A549 (cell line): ENCODE measurements at regions not wholly inside any gene's neighbourhood (a gene's known extent, or its start where the extent isn't known, plus 50 kb on each side); places are given as distances from the start of the nearest gene placed in this dataset.
A peak's percentile ranks its signal among the peaks of the same experiment; 100 is the strongest.

ENCODE experiments used
- ATAC-seq, 2 experiments: fragments of 200-7000 bp in 1 of 2; fragments of >200 bp in 1 of 2; cut with Nextera tagmentation in 1 of 2; cut with Tn5 transposase in 1 of 2; 3 replicates each; pipeline versions ENCODE4 v1.8.0 to v1.9.1; 2018 to 2020; ENCODE audit warnings: mild to moderate bottlenecking in 1 of 2, moderate library complexity in 1 of 2
- CTCF ChIA-PET: fragments of 300-600 bp; sonication (Branson Sonifier 250); formaldehyde crosslinking; extraction: SDS; loops from one replicate; lab custom pipeline; 2021; ENCODE audit warnings: antibody characterized with exemption, inconsistent platforms; lab: Yijun Ruan, JAX
- POLR2A ChIA-PET: fragments of 350-600 bp; formaldehyde crosslinking; extraction: SDS; loops from one replicate; lab custom pipeline; 2021; ENCODE audit warnings: antibody characterized with exemption, inconsistent platforms; lab: Yijun Ruan, JAX
- DNase-seq, 2 experiments: peaks; one replicate each; pipeline versions ENCODE4 v3.0.0 to v3.0.0-alpha.2; 2011 to 2016; ENCODE audit warnings: low read depth in 1 of 2, low spot score in 1 of 2
- FAIRE-seq: peaks from 2 replicates; lab custom pipeline; 2011; peaks lifted over from hg19 to GRCh38; lab: Jason Lieb, UNC
- H3K27ac ChIP-seq, 2 experiments: fragments of >200 bp; sonication (Bioruptor Twin); formaldehyde crosslinking; 3 replicates each; pipeline ENCODE4 v1.5.1; 2016 to 2017
- H3K4me1 ChIP-seq: fragments of >200 bp; sonication (Bioruptor Twin); formaldehyde crosslinking; 3 replicates; pipeline ENCODE4 v1.6.1; 2016
- H3K4me2 ChIP-seq: fragments of >200 bp; sonication (Bioruptor Twin); formaldehyde crosslinking; 3 replicates; pipeline ENCODE4 v1.6.1; 2016
- H3K4me3 ChIP-seq: fragments of >200 bp; sonication (Bioruptor Twin); formaldehyde crosslinking; 3 replicates; pipeline ENCODE4 v1.5.1; 2016
- H3K9me3 ChIP-seq: fragments of >200 bp; sonication (Bioruptor Twin); formaldehyde crosslinking; 3 replicates; pipeline ENCODE4 v1.6.1; 2016
- BHLHE40 ChIP-seq: IDR thresholded peaks from 2 replicates; pipeline ENCODE4 v1.6.1; 2012; ENCODE audit warnings: low read depth, low read length, inconsistent platforms
- CBX2 ChIP-seq: fragments of 200-600 bp; sonication (generic); IDR thresholded peaks from 2 replicates; pipeline ENCODE4 v1.6.1; 2016; ENCODE audit warnings: low read depth, mild to moderate bottlenecking, borderline replicate concordance
- EHF ChIP-seq: fragments of 250-450 bp; sonication (Bioruptor Pico); IDR thresholded peaks from 2 replicates; pipeline ENCODE4 v1.5.0; 2020; ENCODE audit warnings: mild to moderate bottlenecking
- EHMT2 ChIP-seq: fragments of 200-600 bp; sonication (generic); IDR thresholded peaks from 2 replicates; pipeline ENCODE4 v1.6.1; 2016; ENCODE audit warnings: antibody characterized with exemption, low read depth, mild to moderate bottlenecking, moderate library complexity
- ESRRA ChIP-seq: fragments of 150-350 bp; IDR thresholded peaks from 2 replicates; pipeline ENCODE4 v1.6.1; 2014; ENCODE audit warnings: mild to moderate bottlenecking, low read length, borderline replicate concordance
- FOXS1 ChIP-seq: fragments of 250-450 bp; sonication (Bioruptor Pico); IDR thresholded peaks from 2 replicates; pipeline ENCODE4 v1.5.0; 2020; ENCODE audit warnings: mild to moderate bottlenecking, moderate library complexity
- GATA3 ChIP-seq: IDR thresholded peaks from 2 replicates; pipeline ENCODE4 v1.6.1; 2012; ENCODE audit warnings: borderline replicate concordance
- HDAC2 ChIP-seq: fragments of 200-600 bp; sonication (generic); IDR thresholded peaks from 2 replicates; pipeline ENCODE4 v1.6.1; 2016
- HOXA7 ChIP-seq: fragments of 250-450 bp; sonication (Bioruptor Pico); IDR thresholded peaks from 2 replicates; pipeline ENCODE4 v1.5.0; 2020; ENCODE audit warnings: mild to moderate bottlenecking, moderate library complexity
- JUN ChIP-seq, 2 experiments: fragments of >200 bp; sonication (Bioruptor Twin); formaldehyde crosslinking; IDR thresholded peaks; 2 replicates in 1 of 2; 3 replicates in 1 of 2; pipeline ENCODE4 v1.6.1; 2016 to 2017
- MAZ ChIP-seq: fragments of 150-350 bp; IDR thresholded peaks from 2 replicates; pipeline ENCODE4 v1.6.1; 2014; ENCODE audit warnings: antibody characterized with exemption, low read depth, low read length, borderline replicate concordance
- NFE2L2 ChIP-seq: fragments of 150-350 bp; conservative IDR thresholded peaks from 2 replicates; pipeline ENCODE4 v1.6.1; 2014; ENCODE audit warnings: low read length
- NPAS2 ChIP-seq: fragments of 250-450 bp; sonication (Bioruptor Pico); IDR thresholded peaks from 2 replicates; pipeline ENCODE4 v1.8.0; 2022; ENCODE audit warnings: mild to moderate bottlenecking, moderate library complexity, borderline replicate concordance
- NR3C1 ChIP-seq: fragments of >200 bp; sonication (Bioruptor Twin); formaldehyde crosslinking; IDR thresholded peaks from 3 replicates; pipeline ENCODE4 v1.6.1; 2017
- POLR2A ChIP-seq: IDR thresholded peaks from 2 replicates; pipeline ENCODE4 v1.6.1; 2012; ENCODE audit warnings: mild to moderate bottlenecking, low read length
- RAD21 ChIP-seq, 2 experiments: fragments of >200 bp in 1 of 2; sonication (Bioruptor Twin) in 1 of 2; formaldehyde crosslinking in 1 of 2; IDR thresholded peaks in 1 of 2; conservative IDR thresholded peaks in 1 of 2; 2 replicates in 1 of 2; 3 replicates in 1 of 2; pipeline ENCODE4 v1.6.1; 2012 to 2018; ENCODE audit warnings: inconsistent platforms in 1 of 2
- RCOR1 ChIP-seq: fragments of 150-350 bp; IDR thresholded peaks from 2 replicates; pipeline ENCODE4 v1.6.1; 2014; ENCODE audit warnings: antibody characterized with exemption, low read length, low read depth
- RNF2 ChIP-seq: fragments of 200-600 bp; sonication (generic); IDR thresholded peaks from 2 replicates; pipeline ENCODE4 v1.6.1; 2016; ENCODE audit warnings: low read depth, mild to moderate bottlenecking, antibody characterized with exemption, moderate library complexity, borderline replicate concordance
- SREBF2 ChIP-seq: fragments of 450-650 bp; IDR thresholded peaks from 2 replicates; pipeline ENCODE4 v1.6.1; 2014; ENCODE audit warnings: mild to moderate bottlenecking, moderate library complexity
- TFCP2L1 ChIP-seq: fragments of 250-450 bp; sonication (Bioruptor Pico); IDR thresholded peaks from 2 replicates; pipeline ENCODE4 v1.5.0; 2021; ENCODE audit warnings: mild to moderate bottlenecking
- TP53 ChIP-seq: fragments of 250-450 bp; sonication (Bioruptor Pico); IDR thresholded peaks from 2 replicates; pipeline ENCODE4 v1.5.0; 2021; ENCODE audit warnings: mild to moderate bottlenecking, moderate library complexity
- ZFP36 ChIP-seq: fragments of 450-650 bp; IDR thresholded peaks from 2 replicates; pipeline ENCODE4 v1.6.1; 2014; ENCODE audit warnings: borderline replicate concordance; ENCODE audit not compliant: partially characterized antibody
- WGBS: methylation state at CpG from one replicate; pipeline ENCODE4 v1.1.6; 2017; ENCODE audit errors: missing lambda C conversion rate; 5-methylcytosine and 5-hydroxymethylcytosine counted together
- TF ChIP-seq, protein P1 (sequence below): IDR thresholded peaks from 2 replicates; pipeline ENCODE4 v1.6.1; 2012
- TF ChIP-seq, protein P2 (sequence below): fragments of >200 bp; sonication (Bioruptor Twin); formaldehyde crosslinking; IDR thresholded peaks from 2 replicates; pipeline ENCODE4 v1.6.1; 2016
- TF ChIP-seq, protein P3 (sequence below): IDR thresholded peaks from 2 replicates; pipeline ENCODE4 v1.6.1; 2012; ENCODE audit warnings: low read depth, borderline replicate concordance
- TF ChIP-seq, protein P4 (sequence below): fragments of 250-450 bp; sonication (Bioruptor Pico); IDR thresholded peaks from 2 replicates; pipeline ENCODE4 v1.5.0; 2020; ENCODE audit warnings: low read depth, mild to moderate bottlenecking, moderate library complexity
- TF ChIP-seq, protein P5 (sequence below): fragments of 150-350 bp; IDR thresholded peaks from 2 replicates; pipeline ENCODE4 v1.6.1; 2014; ENCODE audit warnings: low read depth, mild to moderate bottlenecking, low read length
- TF ChIP-seq, protein P6 (sequence below): fragments of >200 bp; sonication (Bioruptor Twin); formaldehyde crosslinking; IDR thresholded peaks from 3 replicates; pipeline ENCODE4 v1.6.1; 2016

DNA sequence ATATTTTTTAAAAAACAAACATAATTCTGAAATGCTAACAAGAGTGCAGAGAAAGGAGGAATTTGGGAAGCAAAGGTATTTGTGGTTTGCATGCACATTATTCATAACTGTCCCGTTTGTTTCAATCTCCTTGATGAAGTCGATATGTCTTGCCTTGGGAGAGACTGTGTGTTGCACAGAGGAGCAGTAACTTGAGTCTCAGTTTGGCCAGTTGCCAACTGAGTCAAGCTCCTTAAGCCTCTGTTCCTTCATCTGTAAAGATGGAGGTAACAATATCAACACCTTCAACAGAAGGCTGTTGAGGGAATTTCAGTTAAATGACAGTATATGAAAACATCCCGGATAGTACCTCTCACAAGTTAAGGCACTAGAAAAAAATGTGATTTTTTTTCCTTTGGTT, 226.2 kb downstream of the ASXL3 start:
- H3K9me3 ChIP-seq = no peaks in the 10 kb centered on the region
- H3K4me2 ChIP-seq = no peak overlapping the region
- ChIA-PET CTCF (no interaction called here), POLR2A (no interaction called here)
- H3K27ac ChIP-seq = no peak overlapping the region
- FAIRE-seq (no peak), ATAC-seq (no peak), DNase-seq (peak in 1 of 2 experiments; percentile 0)
- no peak overlapping the region for H3K4me3 ChIP-seq
- TF ChIP-seq NR3C1 (no peak), SREBF2 (no peak), JUN (IDR thresholded peaks at IDR 0.05) (no peak), CBX2 (no peak), TFCP2L1 (CRISPR knock-in tag) (no peak), TP53 (CRISPR knock-in tag) (no peak), EHMT2 (no peak), NPAS2 (CRISPR knock-in tag) (no peak), RAD21 (conservative IDR thresholded peaks at IDR 0.05 in 1 of 2, IDR thresholded peaks at IDR 0.05 in 1 of 2) (no peak), HOXA7 (CRISPR knock-in tag) (no peak), ESRRA (no peak), BHLHE40 (no peak), HDAC2 (no peak), RCOR1 (no peak), FOXS1 (CRISPR knock-in tag) (no peak), NFE2L2 (no peak), MAZ (no peak)
- TF ChIP-seq, protein P1, sequence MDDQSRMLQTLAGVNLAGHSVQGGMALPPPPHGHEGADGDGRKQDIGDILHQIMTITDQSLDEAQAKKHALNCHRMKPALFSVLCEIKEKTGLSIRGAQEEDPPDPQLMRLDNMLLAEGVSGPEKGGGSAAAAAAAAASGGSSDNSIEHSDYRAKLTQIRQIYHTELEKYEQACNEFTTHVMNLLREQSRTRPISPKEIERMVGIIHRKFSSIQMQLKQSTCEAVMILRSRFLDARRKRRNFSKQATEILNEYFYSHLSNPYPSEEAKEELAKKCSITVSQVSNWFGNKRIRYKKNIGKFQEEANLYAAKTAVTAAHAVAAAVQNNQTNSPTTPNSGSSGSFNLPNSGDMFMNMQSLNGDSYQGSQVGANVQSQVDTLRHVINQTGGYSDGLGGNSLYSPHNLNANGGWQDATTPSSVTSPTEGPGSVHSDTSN = no peak
- TF ChIP-seq, protein P2, sequence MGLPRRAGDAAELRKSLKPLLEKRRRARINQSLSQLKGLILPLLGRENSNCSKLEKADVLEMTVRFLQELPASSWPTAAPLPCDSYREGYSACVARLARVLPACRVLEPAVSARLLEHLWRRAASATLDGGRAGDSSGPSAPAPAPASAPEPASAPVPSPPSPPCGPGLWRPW = no peak
- TF ChIP-seq, protein P3, sequence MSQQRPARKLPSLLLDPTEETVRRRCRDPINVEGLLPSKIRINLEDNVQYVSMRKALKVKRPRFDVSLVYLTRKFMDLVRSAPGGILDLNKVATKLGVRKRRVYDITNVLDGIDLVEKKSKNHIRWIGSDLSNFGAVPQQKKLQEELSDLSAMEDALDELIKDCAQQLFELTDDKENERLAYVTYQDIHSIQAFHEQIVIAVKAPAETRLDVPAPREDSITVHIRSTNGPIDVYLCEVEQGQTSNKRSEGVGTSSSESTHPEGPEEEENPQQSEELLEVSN = no peak
- no peaks in the 10 kb centered on the region for H3K4me1 ChIP-seq
- 1% methylated on average over 3 of the region's 3 CpGs for WGBS

DNA sequence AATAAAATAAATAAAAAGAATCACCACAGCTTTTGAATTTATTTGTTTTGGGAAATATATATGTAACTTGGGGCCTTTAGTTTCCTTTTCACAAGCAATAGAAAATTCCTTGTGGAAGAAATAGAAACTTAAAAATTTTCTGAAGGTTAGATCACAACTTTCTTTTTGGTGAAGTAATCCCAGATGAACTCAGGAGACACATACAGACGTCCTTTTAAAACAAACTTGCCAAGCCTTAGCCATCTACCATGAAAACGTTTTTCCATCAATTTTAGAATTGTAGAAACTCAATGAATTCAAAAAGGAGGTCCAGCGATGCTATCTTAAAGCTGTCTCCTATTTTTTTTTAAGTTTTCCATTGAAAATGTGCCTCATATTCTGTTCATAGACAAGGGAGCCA, 225.6 kb downstream of the ASXL3 start:
- FAIRE-seq (no peak), ATAC-seq (no peak), DNase-seq (no peak)
- Histone ChIP-seq H3K27ac (no peak overlapping the region), H3K4me2 (no peak overlapping the region), H3K4me3 (no peak overlapping the region), H3K9me3 (no peaks in the 10 kb centered on the region), H3K4me1 (no peaks in the 10 kb centered on the region)
- WGBS = 14% methylated on average over 3 of the region's 3 CpGs
- CTCF ChIA-PET = no interaction called here
- POLR2A ChIA-PET = no interaction called here
- TF ChIP-seq HOXA7 (CRISPR knock-in tag) = no peak
- no peak for TF ChIP-seq RNF2
- no peak for TF ChIP-seq GATA3
- TF ChIP-seq EHF (CRISPR knock-in tag) = no peak
- no peak for TF ChIP-seq NFE2L2
- no peak for TF ChIP-seq RAD21 (conservative IDR thresholded peaks at IDR 0.05 in 1 of 2, IDR thresholded peaks at IDR 0.05 in 1 of 2)
- TF ChIP-seq, protein P4, sequence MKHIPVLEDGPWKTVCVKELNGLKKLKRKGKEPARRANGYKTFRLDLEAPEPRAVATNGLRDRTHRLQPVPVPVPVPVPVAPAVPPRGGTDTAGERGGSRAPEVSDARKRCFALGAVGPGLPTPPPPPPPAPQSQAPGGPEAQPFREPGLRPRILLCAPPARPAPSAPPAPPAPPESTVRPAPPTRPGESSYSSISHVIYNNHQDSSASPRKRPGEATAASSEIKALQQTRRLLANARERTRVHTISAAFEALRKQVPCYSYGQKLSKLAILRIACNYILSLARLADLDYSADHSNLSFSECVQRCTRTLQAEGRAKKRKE (CRISPR knock-in tag) = no peak
- TF ChIP-seq ZFP36 = no peak
- no peak for TF ChIP-seq MAZ
- TF ChIP-seq, protein P5, sequence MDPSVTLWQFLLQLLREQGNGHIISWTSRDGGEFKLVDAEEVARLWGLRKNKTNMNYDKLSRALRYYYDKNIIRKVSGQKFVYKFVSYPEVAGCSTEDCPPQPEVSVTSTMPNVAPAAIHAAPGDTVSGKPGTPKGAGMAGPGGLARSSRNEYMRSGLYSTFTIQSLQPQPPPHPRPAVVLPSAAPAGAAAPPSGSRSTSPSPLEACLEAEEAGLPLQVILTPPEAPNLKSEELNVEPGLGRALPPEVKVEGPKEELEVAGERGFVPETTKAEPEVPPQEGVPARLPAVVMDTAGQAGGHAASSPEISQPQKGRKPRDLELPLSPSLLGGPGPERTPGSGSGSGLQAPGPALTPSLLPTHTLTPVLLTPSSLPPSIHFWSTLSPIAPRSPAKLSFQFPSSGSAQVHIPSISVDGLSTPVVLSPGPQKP = no peak
- no peak for TF ChIP-seq CBX2
- TF ChIP-seq, protein P6, sequence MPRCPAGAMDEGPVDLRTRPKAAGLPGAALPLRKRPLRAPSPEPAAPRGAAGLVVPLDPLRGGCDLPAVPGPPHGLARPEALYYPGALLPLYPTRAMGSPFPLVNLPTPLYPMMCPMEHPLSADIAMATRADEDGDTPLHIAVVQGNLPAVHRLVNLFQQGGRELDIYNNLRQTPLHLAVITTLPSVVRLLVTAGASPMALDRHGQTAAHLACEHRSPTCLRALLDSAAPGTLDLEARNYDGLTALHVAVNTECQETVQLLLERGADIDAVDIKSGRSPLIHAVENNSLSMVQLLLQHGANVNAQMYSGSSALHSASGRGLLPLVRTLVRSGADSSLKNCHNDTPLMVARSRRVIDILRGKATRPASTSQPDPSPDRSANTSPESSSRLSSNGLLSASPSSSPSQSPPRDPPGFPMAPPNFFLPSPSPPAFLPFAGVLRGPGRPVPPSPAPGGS = no peak
- no peak for TF ChIP-seq POLR2A
- TF ChIP-seq RCOR1 = no peak
